ENCODE measurements at regions not wholly inside any gene's neighbourhood (a gene's known extent, or its start where the extent isn't known, plus 50 kb on each side); places are given as distances from the start of the nearest gene placed in this dataset.
"Not testable (repeated sequence)": the region's sequence is repeated elsewhere in the genome, so short reads cannot be mapped to it uniquely, and the experiment has no call there.

DNA sequence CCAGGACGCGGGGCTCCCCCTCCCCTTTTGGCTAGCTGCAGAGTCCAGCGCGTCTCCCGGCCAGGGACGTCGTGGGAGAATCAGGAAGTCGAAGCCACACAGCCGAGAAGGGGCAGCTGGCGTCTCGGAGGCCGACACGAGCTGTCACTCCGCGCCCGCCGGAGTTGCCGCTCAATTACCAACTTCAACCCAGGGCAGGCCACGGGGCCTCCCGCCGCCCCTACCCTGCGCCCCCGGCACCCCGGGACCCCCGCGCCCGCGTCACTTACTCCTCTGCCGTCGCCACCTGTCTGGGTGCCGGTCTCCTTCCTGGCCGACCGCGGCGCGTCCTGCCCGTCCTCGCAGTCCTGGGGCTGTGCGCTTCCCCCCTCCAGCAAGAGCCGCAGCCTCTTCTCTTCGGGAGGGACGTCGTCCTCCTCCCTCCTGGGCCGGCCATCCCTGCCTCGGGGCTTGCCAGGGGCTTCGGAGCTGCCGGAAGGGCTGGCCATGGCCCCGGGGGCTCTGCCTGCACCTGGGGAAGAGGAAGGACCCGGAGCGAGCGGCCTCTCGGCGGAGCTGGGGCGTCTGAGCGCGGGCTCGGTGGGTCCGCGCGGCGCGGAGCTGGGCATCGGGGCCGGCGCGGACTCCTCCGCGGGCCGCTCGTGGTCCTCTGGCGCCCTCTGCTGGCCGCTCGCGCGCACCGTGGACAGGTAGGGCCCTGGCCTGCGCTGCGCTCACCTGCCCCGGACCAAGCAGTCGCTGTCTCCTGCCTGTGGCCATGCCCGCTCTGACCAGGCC lies 65.6 kb upstream of the CLEC6A start:
- peak; percentile 70 for DNase-seq (ENCODE audit: low spot score)

DNA sequence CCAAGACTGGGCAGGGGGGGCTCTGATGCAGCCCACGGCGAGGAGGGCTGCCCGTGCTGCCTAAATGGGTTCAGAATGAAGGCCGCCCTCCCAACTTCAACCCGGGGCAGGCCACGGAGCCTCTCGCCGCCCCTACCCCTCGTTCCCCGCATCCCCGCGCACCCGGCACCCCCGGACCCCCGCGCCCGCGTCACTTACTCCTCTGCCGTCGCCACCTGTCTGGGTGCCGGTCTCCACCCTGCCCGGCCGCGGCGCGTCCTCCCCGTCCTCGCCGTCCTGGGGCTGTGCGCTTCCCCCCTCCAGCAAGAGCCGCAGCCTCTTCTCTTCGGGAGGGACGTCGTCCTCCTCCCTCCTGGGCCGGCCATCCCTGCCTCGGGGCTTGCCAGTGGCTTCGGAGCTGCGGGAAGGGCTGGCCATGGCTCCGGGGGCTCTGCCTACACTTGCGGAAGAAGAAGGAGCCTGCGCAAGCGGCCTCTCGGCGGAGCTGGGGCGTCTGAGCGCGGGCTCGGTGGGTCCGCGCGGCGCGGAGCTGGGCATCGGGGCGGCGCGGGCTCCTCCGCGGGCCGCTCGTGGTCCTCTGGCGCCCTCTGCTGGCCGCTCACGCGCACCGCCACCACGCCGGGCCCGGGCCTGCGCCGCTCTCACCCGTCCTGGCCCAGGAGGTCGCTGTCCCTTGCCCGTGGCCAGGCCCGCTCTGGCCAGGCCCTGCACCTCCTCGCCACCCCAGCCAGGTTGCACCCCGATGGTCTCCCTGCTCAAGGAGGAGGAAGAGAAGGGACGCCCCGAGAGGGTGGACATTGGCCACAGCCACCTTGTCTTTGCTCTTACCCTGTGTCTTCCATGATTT lies 59.3 kb upstream of the CLEC6A start:
- DNase-seq (ENCODE audit: low spot score) = peak; percentile 75

DNA sequence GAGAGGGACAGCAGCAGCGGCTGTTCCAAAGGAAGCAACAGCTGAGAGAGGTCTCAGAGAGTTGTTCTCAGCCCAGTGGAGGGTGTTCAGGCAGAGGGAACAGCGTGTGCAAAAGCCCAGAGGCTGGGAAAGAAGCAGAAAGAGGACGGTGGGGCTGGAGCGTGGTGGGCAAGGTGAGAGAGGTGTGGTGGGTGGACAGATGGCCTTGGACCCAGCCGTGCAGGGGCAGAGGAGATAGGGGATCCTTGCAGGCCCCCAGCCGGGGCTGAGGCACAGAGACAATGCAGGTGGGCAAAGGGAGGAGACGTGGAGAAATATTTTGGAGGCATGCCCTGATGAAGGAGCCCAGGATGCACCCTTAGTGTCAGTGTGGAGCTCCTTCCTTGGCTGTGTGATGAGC lies 58.4 kb upstream of the CLEC6A start:
- not testable (repeated sequence) for DNase-seq (ENCODE audit: low spot score)

DNA sequence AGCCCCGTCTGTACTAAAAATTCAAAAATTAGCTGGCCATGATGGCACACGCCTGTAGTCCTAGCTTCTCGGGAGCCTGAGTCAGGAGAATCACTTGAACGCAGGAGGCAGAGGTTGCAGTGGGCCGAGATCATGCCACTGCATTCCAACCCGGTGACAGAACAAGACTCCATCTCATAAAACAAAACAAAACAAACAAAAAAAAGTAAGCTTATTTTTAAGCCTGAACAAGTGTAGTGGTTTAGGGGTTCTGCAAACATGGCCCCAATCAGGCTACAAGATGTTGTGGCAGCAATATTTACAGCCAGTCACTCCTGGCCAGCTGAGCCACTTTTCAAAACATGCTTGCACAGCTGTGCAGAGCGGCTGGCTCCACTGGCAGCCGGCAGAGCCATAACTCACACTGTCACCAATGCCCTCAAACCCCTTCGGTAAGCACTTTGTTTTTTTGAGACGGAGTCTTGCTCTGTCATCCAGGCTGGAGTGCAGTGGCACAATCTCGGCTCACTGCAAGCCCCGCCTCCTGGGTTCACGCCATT lies 56.2 kb upstream of the CLEC6A start:
- DNase-seq (ENCODE audit: low spot score) = not testable (repeated sequence)

DNA sequence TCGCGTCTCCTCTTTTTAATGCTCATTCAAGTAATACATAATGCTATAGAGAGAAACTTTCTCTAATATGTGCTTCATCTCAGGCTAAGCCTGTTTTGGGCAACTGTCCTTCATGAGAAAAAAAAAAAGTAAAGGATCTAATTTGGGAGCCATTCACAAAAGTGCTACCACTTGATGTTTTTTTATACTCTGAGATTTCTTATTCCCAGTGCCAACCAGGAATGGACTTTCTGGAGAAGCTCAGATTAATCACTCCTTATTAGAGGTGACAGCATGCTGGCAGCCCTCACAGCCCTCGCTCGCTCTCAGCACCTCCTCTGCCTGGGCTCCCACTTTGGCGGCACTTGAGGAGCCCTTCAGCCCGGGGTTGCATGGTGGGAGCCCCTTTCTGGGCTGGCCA lies 51.9 kb upstream of the CLEC6A start:
- DNase-seq (ENCODE audit: low spot score) = not testable (repeated sequence)

DNA sequence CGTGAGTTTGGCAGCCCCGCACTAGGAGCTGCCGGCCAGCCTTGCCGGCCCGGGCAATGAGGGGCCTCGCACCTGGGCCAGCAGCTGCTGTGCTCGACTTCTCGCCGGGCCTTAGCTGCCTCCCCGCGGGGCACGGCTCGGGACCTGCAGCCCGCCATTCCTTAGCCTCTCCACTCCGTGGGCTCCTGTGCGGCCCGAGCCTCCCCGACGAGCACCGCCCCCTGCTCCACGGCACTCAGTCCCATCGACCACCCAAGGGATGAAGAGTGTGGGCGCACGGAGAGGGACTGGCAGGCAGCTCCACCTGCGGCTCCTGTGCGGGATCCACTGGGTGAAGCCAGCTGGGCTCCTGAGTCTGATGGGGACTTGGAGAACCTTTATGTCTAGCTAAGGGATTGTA lies 51.4 kb upstream of the CLEC6A start:
- DNase-seq (ENCODE audit: low spot score) = not testable (repeated sequence)
